GM19324 (cell line): ENCODE measurements at regions not wholly inside any gene's neighbourhood (a gene's known extent, or its start where the extent isn't known, plus 50 kb on each side); places are given as distances from the start of the nearest gene placed in this dataset.
"Not testable (repeated sequence)": the region's sequence is repeated elsewhere in the genome, so short reads cannot be mapped to it uniquely, and the experiment has no call there.

Experiments
- ATAC-seq: cut with Tn5 transposase; IDR thresholded peaks from one replicate; pipeline ENCODE4 v1.9.1; 2021; ENCODE audit warnings: mild to moderate bottlenecking, moderate library complexity; ENCODE audit not compliant: unreplicated experiment, low FRiP score

GRCh38 chr3:101913168-101913567 is 63.9 kb downstream of the NFKBIZ start:
- ATAC-seq = no peak

GRCh38 chr3:101917761-101918160 is 68.4 kb downstream of the NFKBIZ start:
- ATAC-seq = not testable (repeated sequence)

- ATAC-seq = not testable (repeated sequence)
Measured at GRCh38 chr3:101922151-101922725, 72.9 kb downstream of the NFKBIZ start.

- ATAC-seq = not testable (repeated sequence)
Measured at GRCh38 chr3:101924621-101925020, 75.3 kb downstream of the NFKBIZ start.

- not testable (repeated sequence) for ATAC-seq
Measured at GRCh38 chr3:101925124-101925523, 75.8 kb downstream of the NFKBIZ start.

- no peak for ATAC-seq
Measured at GRCh38 chr3:101925564-101925963, 76.2 kb downstream of the NFKBIZ start.

- ATAC-seq = no peak
Measured at GRCh38 chr3:101926594-101927105, 77.3 kb downstream of the NFKBIZ start.

- no peak for ATAC-seq
Measured at GRCh38 chr3:101928890-101929289, 79.6 kb downstream of the NFKBIZ start.

GRCh38 chr3:101931081-101931480 is 81.8 kb downstream of the NFKBIZ start:
- ATAC-seq = no peak

- ATAC-seq = no peak
Measured at GRCh38 chr3:101932326-101933068, 83.2 kb downstream of the NFKBIZ start.

- peak; percentile 92 for ATAC-seq
Measured at GRCh38 chr3:101936419-101937356, 87.4 kb downstream of the NFKBIZ start.

- no peak for ATAC-seq
Measured at GRCh38 chr3:101938262-101938847, 89.0 kb downstream of the NFKBIZ start.

GRCh38 chr3:101939361-101940049 is 90.2 kb downstream of the NFKBIZ start:
- no peak for ATAC-seq

- ATAC-seq = no peak
Measured at GRCh38 chr3:101940521-101941317, 91.4 kb downstream of the NFKBIZ start.

- no peak for ATAC-seq
Measured at GRCh38 chr3:101941318-101942040, 92.2 kb downstream of the NFKBIZ start.

GRCh38 chr3:101942356-101942755 is 93.0 kb downstream of the NFKBIZ start:
- no peak for ATAC-seq

- ATAC-seq = no peak
Measured at GRCh38 chr3:101943029-101943428, 93.7 kb downstream of the NFKBIZ start.

GRCh38 chr3:101944308-101944707 is 95.0 kb downstream of the NFKBIZ start:
- ATAC-seq = no peak
